Right lung (tissue), 2 donors: ENCODE measurements at regions not wholly inside any gene's neighbourhood (a gene's known extent, or its start where the extent isn't known, plus 50 kb on each side); places are given as distances from the start of the nearest gene placed in this dataset.
A peak's percentile ranks its signal among the peaks of the same experiment; 100 is the strongest.

Experiments
- DNase-seq, 2 donors: peaks; one replicate each; pipeline ENCODE4 v3.0.0-alpha.2; 2013

- DNase-seq = no peak
Observed at GRCh38 chr5:71945436-71945835, 161.8 kb upstream of the MAP1B start.

GRCh38 chr5:71946343-71947030 lies 160.8 kb upstream of the MAP1B start:
- no peak for DNase-seq

GRCh38 chr5:71948206-71948605 lies 159.1 kb upstream of the MAP1B start:
- no peak for DNase-seq

GRCh38 chr5:71949772-71950171 lies 157.5 kb upstream of the MAP1B start:
- DNase-seq = no peak

GRCh38 chr5:71953866-71954265 lies 153.4 kb upstream of the MAP1B start:
- no peak for DNase-seq

- no peak for DNase-seq
Observed at GRCh38 chr5:71954329-71954728, 152.9 kb upstream of the MAP1B start.

GRCh38 chr5:71955723-71956122 lies 151.6 kb upstream of the MAP1B start:
- no peak for DNase-seq

GRCh38 chr5:71957292-71957898 lies 149.9 kb upstream of the MAP1B start:
- DNase-seq = peak in 1 of 2 donors; percentile 53

- no peak for DNase-seq
Observed at GRCh38 chr5:71960195-71960594, 147.1 kb upstream of the MAP1B start.

GRCh38 chr5:71961786-71962185 lies 145.5 kb upstream of the MAP1B start:
- no peak for DNase-seq

- DNase-seq = no peak
Observed at GRCh38 chr5:71969460-71969859, 137.8 kb upstream of the MAP1B start.

GRCh38 chr5:71971862-71972261 lies 135.4 kb upstream of the MAP1B start:
- no peak for DNase-seq

GRCh38 chr5:71972777-71973473 lies 134.3 kb upstream of the MAP1B start:
- no peak for DNase-seq

GRCh38 chr5:71973563-71973962 lies 133.7 kb upstream of the MAP1B start:
- DNase-seq = no peak

- no peak for DNase-seq
Observed at GRCh38 chr5:71974165-71974564, 133.1 kb upstream of the MAP1B start.

GRCh38 chr5:71974622-71975021 lies 132.7 kb upstream of the MAP1B start:
- no peak for DNase-seq

GRCh38 chr5:71976449-71976848 lies 130.8 kb upstream of the MAP1B start:
- no peak for DNase-seq

GRCh38 chr5:71977311-71977710 lies 130.0 kb upstream of the MAP1B start:
- no peak for DNase-seq

GRCh38 chr5:71978216-71978615 lies 129.1 kb upstream of the MAP1B start:
- no peak for DNase-seq

GRCh38 chr5:71982717-71983395 lies 124.4 kb upstream of the MAP1B start:
- no peak for DNase-seq

- DNase-seq = no peak
Observed at GRCh38 chr5:71986101-71986500, 121.2 kb upstream of the MAP1B start.

GRCh38 chr5:71988808-71989207 lies 118.5 kb upstream of the MAP1B start:
- no peak for DNase-seq

GRCh38 chr5:71993600-71993999 lies 113.7 kb upstream of the MAP1B start:
- DNase-seq = no peak
